NCI-H187 treated with DMSO at 0.1 percent for 48 hours (cell line): ENCODE measurements at regions not wholly inside any gene's neighbourhood (a gene's known extent, or its start where the extent isn't known, plus 50 kb on each side); places are given as distances from the start of the nearest gene placed in this dataset.

Experiments used
- DNase-seq: peaks from one replicate; lab custom pipeline; 2025; lab: John Stamatoyannopoulos, UW

- no peak for DNase-seq
Observed at GRCh38 chr22:34992672-34993071, 73.3 kb upstream of the ISX start.

- DNase-seq: no peak
Observed at GRCh38 chr22:34993548-34993947, 72.4 kb upstream of the ISX start.

GRCh38 chr22:34997633-34998299 lies 68.2 kb upstream of the ISX start:
- DNase-seq: no peak

GRCh38 chr22:34998921-34999320 lies 67.0 kb upstream of the ISX start:
- DNase-seq: no peak

GRCh38 chr22:35008213-35008612 lies 57.7 kb upstream of the ISX start:
- no peak for DNase-seq

GRCh38 chr22:35010543-35010942 lies 55.4 kb upstream of the ISX start:
- DNase-seq: no peak

GRCh38 chr22:35014812-35015211 lies 51.1 kb upstream of the ISX start:
- DNase-seq: no peak
